Mucosa of stomach (tissue), 1 donor: ENCODE measurements at regions not wholly inside any gene's neighbourhood (a gene's known extent, or its start where the extent isn't known, plus 50 kb on each side); places are given as distances from the start of the nearest gene placed in this dataset.

ENCODE experiments used
- H3K27me3 ChIP-seq: one replicate; pipeline ENCODE4 v1.7.0; 2013; ENCODE audit warnings: mild to moderate bottlenecking, low read length; ENCODE audit not compliant: control insufficient read depth, insufficient read depth
- H3K36me3 ChIP-seq: one replicate; pipeline ENCODE4 v1.7.0; 2013; ENCODE audit warnings: low read length; ENCODE audit not compliant: control insufficient read depth, insufficient read depth
- H3K4me1 ChIP-seq: one replicate; pipeline ENCODE4 v1.7.0; 2013; ENCODE audit warnings: mild to moderate bottlenecking, low read length; ENCODE audit not compliant: control insufficient read depth, insufficient read depth
- H3K4me3 ChIP-seq: one replicate; pipeline ENCODE4 v1.7.0; 2013; ENCODE audit warnings: low read length
- H3K9ac ChIP-seq: one replicate; pipeline ENCODE4 v1.7.0; 2013; ENCODE audit warnings: mild to moderate bottlenecking, low read length, moderate library complexity
- H3K9me3 ChIP-seq: one replicate; pipeline ENCODE4 v1.7.0; 2013; ENCODE audit warnings: mild to moderate bottlenecking, low read length, moderate library complexity; ENCODE audit not compliant: control insufficient read depth
- donor health status: Pancreatic carcinoma.

DNA sequence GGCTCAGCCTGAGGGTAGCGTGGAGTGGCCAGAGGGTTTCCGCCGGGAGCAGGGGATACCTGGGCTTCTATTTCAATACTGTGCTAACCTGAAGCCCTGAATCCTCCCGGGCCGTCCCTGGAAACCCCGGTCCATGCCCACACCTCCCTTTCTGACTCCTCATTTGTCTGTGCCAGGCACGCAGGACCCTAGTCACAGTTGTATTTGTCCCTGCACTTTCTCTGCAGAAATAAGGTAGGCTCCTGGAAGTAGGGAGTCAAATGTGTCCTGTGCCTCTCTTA, 418.8 kb upstream of the HS6ST1 start:
- Histone ChIP-seq H3K9me3 (no peaks in the 10 kb centered on the region), H3K36me3 (no peaks in the 10 kb centered on the region), H3K27me3 (peaks cover 13% of the 10 kb centered on the region), H3K4me3 (no peak overlapping the region), H3K4me1 (peaks cover 8% of the 10 kb centered on the region), H3K9ac (no peak overlapping the region)

DNA sequence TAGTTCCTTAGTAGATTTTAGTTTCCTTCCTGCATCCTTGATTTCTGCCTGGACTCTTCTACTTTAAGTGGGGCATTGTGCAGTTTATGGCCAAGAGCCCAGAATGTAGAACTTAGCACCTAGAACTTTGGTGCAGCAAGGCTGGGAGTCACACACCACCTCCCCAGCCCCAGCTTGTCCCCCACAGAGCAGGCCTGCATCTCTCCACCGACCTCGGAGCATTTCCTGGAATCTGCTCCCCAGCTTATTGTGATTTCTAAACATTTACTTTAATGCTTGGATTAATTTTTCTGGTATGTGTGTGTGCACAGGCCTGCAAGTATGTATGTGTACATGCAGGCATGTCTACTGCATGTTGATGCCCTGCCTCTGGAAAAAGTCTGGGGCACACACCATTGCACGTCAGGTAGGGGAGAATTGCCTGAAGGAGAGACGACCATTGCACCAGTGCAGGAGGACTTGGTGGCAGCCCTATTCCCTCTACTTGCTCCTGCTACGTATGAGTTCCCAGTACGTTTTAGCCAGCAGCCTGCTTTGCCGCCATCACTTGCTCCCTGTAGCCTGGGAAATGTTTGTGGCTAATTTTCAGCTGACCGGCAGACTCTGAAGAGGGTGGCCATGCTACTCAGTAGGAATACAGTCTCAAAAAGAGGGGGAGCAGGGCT, 419.9 kb upstream of the HS6ST1 start:
- H3K27me3 ChIP-seq = peaks cover 13% of the 10 kb centered on the region
- H3K4me1 ChIP-seq = peaks cover 8% of the 10 kb centered on the region
- no peak overlapping the region for H3K9ac ChIP-seq
- no peaks in the 10 kb centered on the region for H3K36me3 ChIP-seq
- no peaks in the 10 kb centered on the region for H3K9me3 ChIP-seq
- H3K4me3 ChIP-seq = no peak overlapping the region

DNA sequence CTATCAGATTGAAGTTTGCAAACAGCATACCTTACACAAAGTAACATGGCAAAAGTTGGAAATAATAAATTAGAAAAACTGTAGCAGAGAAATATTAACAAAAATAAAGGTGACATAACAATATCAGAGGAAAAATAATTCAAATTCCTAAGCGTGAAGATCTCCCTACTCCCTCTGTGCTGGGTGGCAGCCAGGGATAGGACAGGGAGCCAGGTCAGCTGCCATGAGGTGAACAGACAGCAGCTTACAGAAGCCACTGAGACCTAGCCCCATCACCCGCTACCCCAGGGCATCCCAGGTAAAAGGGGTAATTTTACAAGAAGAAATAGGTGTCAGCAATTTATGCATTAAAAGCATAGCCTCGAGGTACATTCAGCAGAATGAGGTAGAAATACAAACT, 423.8 kb upstream of the HS6ST1 start:
- H3K36me3 ChIP-seq = no peaks in the 10 kb centered on the region

DNA sequence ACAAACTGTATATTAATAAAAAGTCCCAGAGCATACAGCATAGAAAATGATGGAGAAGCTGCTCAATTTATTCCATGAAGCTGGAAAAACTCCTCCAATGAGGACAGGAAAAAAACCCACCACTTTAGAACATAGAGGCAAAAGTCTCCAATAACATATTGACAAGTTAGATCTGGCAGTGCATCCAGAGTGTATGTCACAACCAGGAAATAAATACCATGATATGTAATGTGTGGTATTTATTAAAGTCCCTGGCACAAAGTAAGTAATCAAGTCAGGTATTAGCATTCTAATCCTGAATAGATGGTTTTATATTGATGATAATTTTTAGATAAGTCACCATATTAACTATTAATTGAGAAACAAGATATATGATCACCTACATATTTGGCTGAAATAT, 427.3 kb upstream of the HS6ST1 start:
- Histone ChIP-seq H3K36me3 (no peaks in the 10 kb centered on the region), H3K27me3 (no peaks in the 10 kb centered on the region), H3K9ac (no peak overlapping the region), H3K4me1 (no peaks in the 10 kb centered on the region), H3K9me3 (no peaks in the 10 kb centered on the region), H3K4me3 (no peak overlapping the region)

More for the DNA sequence above, 423.8 kb upstream of the HS6ST1 start:
- H3K9ac ChIP-seq = no peak overlapping the region
- no peaks in the 10 kb centered on the region for H3K4me1 ChIP-seq
- no peak overlapping the region for H3K4me3 ChIP-seq
- H3K9me3 ChIP-seq = no peaks in the 10 kb centered on the region
- no peaks in the 10 kb centered on the region for H3K27me3 ChIP-seq

DNA sequence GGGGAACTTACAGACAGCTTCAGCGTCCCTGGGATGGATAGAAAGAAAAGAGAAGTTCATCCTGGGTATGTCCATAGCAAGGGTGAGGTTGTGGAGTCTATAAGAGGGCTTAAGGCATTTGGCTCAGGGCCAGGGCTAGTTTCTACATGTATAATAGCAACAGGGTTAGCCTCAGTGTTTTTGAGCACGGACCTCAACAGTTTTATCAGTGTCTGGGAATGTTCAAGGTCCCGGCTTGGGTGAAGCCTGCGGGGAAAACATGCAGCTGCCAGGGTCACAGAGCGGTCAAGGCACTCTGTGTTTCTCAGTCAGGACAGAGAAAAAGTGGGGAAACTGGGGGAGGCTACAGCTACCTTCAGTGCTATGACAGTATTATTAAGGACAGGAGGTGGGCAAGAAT, 427.7 kb upstream of the HS6ST1 start:
- no peak overlapping the region for H3K9ac ChIP-seq
- no peaks in the 10 kb centered on the region for H3K27me3 ChIP-seq
- H3K36me3 ChIP-seq = no peaks in the 10 kb centered on the region
- no peak overlapping the region for H3K4me3 ChIP-seq
- no peaks in the 10 kb centered on the region for H3K4me1 ChIP-seq
- H3K9me3 ChIP-seq = no peaks in the 10 kb centered on the region

DNA sequence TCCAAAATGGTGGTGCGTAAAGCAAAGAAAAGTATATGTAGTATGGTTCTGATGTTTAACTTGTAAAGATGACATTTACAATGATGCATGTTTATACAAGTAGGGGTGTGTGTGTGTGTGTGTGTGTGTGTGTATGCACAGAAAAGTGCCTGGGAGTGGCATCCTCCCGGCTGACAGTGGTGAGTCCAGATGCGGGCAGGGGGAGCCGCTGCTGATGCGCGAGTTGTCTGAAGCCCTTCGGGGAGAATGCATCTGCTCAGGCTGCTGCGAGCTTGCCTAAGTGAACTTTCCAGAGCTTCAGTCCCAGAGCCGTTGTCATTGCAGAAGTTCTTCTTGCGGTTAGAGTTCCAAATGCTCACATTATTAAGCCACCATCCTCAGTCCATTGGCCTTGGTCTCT, 429.7 kb upstream of the HS6ST1 start:
- no peaks in the 10 kb centered on the region for H3K27me3 ChIP-seq
- no peak overlapping the region for H3K4me3 ChIP-seq
- no peak overlapping the region for H3K9ac ChIP-seq
- H3K36me3 ChIP-seq = no peaks in the 10 kb centered on the region
- H3K9me3 ChIP-seq = no peaks in the 10 kb centered on the region
- H3K4me1 ChIP-seq = no peaks in the 10 kb centered on the region

DNA sequence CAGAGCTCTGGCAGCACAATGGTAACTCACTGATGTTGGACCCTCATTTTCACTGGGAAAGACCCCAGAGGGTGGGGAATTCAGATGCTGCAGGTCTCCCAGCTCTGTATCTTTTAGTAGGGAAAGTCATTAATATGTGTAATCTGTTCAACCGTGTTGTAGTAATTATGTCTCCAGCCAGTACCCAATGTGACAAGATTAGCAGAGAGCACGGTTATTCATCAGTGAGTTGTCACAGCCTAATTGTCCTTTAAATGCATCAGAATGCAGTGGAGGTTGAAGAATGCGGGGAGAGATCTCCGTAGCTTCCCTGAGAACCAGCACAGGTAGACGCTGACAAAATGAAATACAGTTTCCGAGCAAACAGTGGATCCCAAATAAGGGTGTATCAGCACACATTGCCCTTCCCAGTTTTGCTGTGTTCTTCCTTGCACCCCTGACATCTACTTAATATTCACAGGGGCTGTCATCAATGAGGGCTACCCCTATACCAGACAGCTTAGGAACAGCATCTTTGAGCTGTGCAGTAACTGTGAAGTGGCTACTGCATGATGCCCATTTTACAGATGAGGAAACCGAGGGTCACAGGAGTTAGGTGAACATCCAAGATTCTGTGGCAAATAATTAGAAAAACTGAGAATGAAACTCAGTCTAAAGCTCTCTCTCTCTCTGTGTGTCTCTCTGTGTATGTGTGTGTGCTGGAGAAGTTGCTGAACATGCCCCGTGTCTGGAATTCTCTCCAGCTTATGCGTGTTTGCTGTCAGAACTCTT, 430.4 kb upstream of the HS6ST1 start:
- no peaks in the 10 kb centered on the region for H3K9me3 ChIP-seq
- no peak overlapping the region for H3K9ac ChIP-seq
- no peaks in the 10 kb centered on the region for H3K4me1 ChIP-seq
- H3K27me3 ChIP-seq = no peaks in the 10 kb centered on the region
- H3K36me3 ChIP-seq = no peaks in the 10 kb centered on the region
- H3K4me3 ChIP-seq = no peak overlapping the region

DNA sequence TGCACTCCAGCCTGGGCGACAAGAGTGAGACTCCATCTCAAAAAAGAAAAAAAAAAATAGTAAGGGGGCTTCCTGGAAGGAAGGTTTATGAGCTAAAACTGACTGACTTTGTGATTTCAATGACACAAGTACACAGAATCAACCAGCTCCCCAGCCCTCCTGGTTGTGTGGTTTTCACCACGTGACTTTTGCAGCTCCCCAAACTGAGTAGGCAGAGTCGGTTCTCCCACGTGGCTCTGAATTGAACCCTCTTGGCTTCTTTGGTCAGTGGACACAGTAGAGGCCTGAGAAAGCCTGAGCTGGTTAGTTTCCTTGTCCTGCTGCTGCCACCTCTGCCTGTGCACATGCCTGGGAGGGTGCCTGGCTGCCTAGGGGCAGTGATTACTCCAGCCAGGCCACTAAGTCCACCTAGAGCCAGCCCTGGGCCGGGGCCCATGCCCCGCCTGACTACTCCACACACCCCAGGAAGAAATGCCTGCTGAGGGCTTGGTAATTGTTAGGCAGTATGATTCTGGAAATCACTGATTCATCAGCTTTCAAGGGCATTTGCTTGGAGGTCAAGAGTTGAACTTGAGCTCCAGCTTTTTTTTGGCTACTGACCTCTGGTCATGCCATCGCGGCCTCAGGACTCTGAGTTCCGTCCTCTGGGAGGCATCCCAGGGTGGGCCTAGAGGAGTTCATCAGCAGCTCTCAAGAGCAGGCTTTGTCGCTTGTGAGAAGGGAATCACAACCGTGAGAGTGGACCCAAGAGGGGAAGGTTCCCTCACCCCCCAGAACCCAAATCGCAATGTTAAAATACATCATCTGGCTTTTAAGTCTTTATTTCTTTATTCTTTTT, 431.9 kb upstream of the HS6ST1 start:
- no peak overlapping the region for H3K9ac ChIP-seq
- H3K4me1 ChIP-seq = no peaks in the 10 kb centered on the region
- no peaks in the 10 kb centered on the region for H3K27me3 ChIP-seq
- no peaks in the 10 kb centered on the region for H3K36me3 ChIP-seq
- no peaks in the 10 kb centered on the region for H3K9me3 ChIP-seq
- no peak overlapping the region for H3K4me3 ChIP-seq

DNA sequence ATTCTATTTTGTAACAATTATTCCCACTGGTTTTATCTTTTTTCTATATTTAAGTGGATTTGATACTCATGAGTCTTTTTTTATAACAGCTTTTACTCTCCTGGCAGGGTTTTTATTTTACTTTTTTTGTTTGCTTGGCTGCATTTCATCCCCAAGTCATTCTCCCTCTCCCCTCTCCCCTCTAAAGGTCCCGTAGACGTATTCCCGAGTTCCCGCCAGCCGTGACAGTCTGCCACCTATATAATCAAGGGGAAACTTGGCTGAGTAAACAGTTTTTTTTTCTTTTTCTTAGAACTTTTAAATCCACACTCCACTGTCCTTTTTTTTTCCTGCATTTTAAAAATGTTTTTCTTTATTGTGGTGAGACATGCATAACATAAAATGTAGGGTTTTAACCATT, 433.1 kb upstream of the HS6ST1 start:
- Histone ChIP-seq H3K9me3 (no peaks in the 10 kb centered on the region), H3K4me1 (no peaks in the 10 kb centered on the region), H3K36me3 (no peaks in the 10 kb centered on the region), H3K27me3 (no peaks in the 10 kb centered on the region), H3K9ac (no peak overlapping the region), H3K4me3 (no peak overlapping the region)

DNA sequence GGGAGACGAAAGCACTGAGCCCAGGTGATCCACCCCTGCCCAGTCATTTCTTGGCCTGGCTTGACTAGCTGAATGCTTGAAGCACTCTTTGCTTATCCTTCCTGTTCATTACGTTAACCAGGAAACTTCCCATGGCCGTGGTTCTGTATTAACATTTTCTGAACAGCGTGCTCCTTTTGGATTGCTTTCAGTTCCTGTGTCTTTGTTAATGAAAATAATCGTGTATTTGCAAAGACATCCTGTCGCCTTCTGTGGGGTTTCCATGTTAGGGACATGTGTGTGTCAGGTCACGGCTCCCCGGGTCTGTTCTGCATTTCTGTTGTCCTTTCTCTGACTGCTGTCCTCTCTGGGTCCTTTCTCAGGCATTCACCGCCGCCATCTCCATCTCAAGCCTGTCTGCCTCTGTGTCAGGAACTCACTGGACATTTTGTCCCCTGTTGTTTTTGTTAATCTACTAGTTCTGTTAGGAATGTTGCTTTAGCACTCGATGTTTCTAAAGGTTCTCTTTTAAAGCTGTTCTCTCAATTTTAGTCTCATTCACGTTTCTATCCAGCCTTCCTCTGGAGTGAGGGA, 434.1 kb upstream of the HS6ST1 start:
- H3K27me3 ChIP-seq = no peaks in the 10 kb centered on the region
- H3K9ac ChIP-seq = no peak overlapping the region
- no peaks in the 10 kb centered on the region for H3K36me3 ChIP-seq
- H3K9me3 ChIP-seq = no peaks in the 10 kb centered on the region
- H3K4me1 ChIP-seq = no peaks in the 10 kb centered on the region
- no peak overlapping the region for H3K4me3 ChIP-seq

DNA sequence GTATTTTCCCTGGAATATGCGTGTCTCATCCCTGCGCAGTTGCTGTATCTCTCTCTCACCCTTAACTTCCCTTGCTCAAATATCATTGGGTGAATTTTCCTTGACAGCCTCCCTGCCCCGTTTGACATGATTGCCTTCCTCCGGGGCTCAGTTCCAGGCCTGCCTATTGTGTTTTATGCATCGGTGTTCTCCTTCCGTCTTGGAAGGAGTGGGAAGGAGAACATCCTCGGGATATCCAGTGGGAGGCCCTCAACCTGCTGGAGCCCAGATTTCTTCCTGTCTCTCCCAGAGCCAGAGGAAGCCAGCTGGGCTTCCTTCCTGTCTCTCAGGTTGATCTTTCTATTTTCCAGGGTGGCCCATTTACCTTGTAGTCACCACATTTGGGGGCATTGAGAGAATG, 434.7 kb upstream of the HS6ST1 start:
- Histone ChIP-seq H3K9ac (no peak overlapping the region), H3K9me3 (no peaks in the 10 kb centered on the region), H3K4me1 (no peaks in the 10 kb centered on the region), H3K4me3 (no peak overlapping the region), H3K36me3 (no peaks in the 10 kb centered on the region), H3K27me3 (no peaks in the 10 kb centered on the region)

DNA sequence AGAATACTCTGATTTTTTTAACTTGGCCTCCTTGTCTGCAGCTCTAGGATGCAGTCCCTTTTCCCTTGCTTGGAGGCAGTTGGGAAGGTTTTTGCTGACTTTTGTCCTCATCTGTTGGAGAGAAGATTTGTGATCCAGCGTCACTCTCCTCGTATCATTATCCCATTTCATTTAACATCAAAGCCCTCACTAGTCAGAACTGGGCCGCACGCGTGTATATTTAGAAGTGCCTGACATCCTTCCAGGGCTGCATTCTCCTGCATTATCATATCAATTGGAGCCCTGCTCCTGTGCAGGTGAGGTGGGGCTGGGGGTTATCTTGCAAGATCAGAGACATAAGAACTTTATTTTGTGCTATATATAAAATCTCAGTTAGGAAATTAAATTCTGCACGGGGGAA, 435.1 kb upstream of the HS6ST1 start:
- Histone ChIP-seq H3K36me3 (no peaks in the 10 kb centered on the region), H3K9ac (no peak overlapping the region), H3K4me1 (no peaks in the 10 kb centered on the region), H3K9me3 (no peaks in the 10 kb centered on the region), H3K27me3 (no peaks in the 10 kb centered on the region), H3K4me3 (no peak overlapping the region)
